GM21717 (cell line): ENCODE measurements at regions not wholly inside any gene's neighbourhood (a gene's known extent, or its start where the extent isn't known, plus 50 kb on each side); places are given as distances from the start of the nearest gene placed in this dataset.
A peak's percentile ranks its signal among the peaks of the same experiment; 100 is the strongest.

Experiments
- ATAC-seq: cut with Tn5 transposase; IDR thresholded peaks from one replicate; pipeline ENCODE4 v1.9.1; 2021; ENCODE audit warnings: mild to moderate bottlenecking, moderate library complexity; ENCODE audit not compliant: unreplicated experiment

DNA sequence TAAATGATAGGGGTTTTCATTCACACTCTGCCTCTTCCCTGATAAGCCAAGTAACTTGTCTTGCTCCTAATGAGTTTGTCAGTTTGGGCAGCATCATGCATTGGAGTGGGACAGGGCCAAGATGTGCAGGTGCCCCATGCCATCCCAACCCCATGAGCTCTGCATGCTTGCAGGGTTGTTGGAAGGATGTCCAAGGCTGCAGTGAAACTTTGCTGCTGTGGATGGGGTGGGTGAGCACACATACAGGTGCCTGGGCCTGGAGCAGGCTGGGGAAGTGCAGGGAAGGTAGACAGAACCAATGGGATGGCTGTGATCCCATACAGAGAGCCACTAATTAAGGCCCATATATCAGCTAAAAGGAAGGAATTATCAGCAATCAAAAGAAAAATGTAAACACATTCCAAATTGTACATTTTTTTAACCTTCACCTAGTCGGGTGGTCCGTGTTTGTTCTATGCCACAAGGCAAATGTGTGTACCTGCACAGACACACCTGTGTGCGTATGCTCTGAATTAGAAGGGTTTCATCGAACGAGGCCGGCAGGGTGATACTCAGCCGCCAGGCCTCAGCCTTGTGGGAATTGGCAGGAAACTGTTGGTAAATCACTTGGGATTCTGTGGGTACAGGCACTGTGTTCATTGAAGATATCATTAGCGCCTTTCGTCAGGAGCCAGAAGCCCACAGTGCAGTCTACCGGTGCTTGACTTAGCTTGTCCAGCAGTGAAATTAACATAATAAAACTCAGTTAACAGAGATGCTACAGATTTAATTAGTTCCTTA, 342.9 kb downstream of the MYCN start:
- no peak for ATAC-seq

DNA sequence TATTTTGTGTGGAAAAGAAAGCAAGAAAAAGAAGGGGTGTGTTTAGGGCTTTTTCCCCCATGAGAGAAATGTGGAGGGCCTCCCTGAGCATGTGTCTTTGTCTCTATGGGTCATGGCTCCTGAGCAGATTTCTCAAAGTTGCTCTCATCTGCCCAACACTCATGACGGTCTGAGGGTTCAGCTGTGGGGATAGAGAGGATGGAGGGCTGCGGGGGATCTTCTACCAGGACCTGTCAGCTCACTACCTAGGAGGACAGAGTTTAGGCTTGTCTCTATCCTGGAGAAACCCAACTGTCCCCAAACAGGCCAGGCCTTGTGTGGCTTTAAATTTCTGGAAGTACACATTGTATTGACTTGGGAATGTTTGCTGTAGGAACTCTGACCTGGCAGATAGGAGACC, 342.2 kb downstream of the MYCN start:
- no peak for ATAC-seq

DNA sequence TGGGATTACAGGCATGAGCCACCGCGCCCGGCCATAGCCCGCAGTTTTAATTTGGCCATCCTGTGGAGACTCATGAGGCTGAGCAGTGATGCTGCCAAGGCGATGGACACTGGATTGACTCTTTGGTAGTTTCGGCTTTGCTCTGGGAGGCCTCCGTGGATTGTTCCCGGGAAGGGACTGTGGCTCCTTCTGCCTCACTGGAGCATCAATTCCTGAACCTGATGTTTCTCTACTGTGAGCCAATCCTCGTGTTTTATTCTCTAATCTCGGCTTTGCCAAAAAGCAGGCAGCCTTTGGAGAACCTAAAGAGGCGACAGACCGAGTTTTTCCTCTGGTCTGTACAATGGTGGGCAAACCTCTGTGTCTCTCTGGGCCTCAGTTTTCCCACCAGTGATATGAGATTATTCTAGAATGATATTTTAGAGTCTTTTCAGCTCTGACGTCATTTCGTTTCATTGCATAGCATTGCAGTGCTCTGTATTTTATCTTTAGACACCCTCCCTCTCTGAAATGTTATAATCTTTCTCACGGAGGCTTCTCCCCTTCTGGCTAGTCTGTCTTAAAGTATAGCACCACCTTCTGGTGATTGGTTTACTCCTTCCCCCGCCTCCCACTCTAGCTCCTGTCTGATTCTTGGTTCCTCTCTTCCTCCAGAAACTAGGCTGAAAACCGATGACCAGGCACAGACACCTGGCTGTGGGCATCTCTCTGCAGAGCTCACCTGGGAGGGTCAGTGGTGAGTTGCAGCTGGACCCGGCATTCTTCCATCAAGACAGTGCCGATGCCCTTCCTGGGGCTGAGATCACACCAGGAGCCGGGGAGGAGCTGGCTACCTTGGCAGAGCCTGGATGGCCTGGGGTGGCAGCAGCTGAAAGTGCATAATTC, 341.3 kb downstream of the MYCN start:
- peak; percentile 55 for ATAC-seq

DNA sequence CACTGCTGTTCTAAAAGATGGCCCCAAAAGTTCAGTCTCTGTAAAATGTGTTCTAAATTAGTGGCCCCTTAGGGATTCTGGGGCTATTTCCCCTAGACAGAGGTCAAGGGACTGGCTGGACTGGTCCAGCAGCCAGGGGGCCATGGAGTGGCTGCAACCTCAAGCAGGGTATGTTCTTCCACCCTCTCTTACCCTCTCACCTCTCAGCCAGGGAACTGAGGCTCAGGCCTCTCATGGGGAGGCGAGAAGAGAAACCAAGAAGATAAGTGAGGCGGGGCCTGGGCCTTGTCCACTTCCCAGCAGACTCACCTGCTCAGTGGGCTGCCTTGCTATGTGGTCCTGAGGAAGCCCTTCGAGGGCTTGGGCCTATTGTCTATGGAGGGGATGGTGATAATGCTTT, 339.7 kb downstream of the MYCN start:
- no peak for ATAC-seq

DNA sequence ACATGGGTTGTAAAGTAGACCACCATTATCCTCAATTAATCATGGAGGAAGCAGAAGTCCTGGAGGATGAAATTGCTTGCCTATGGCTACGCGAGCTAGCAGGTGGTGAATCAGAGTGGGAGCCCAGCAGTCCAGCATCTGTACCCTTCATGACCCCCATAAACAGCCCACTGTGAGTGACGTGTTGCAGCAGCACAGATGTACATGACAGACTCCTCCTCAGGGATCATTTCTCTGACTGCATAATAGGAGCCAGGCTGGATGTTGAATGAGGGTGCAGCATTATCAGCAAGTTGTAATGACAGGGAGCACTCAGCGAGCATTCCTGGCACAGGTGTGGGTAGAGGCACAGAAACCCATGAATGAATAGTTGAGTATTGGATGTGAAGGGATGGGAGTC, 339.3 kb downstream of the MYCN start:
- no peak for ATAC-seq

DNA sequence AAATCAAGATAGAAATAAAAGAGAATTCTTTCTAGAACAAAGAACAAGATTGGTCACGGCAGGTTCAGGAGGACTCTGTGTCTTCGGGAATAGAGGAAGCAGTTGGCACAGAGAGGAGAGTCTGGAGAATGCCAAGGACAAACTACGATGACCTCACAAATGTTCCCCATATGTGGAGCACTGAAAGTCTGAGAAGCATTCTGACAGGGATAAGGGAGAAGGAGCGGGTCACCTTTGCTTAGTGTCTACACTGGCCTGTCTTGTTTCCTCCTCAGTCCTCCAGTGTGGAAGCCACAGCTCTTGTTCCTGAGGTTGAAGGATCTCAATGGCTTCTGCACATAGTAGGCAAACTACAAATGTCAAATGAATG, 338.8 kb downstream of the MYCN start:
- ATAC-seq, result no peak

- ATAC-seq, result no peak
Observed at GRCh38 chr2:16278421-16279200, 338.3 kb downstream of the MYCN start.

DNA sequence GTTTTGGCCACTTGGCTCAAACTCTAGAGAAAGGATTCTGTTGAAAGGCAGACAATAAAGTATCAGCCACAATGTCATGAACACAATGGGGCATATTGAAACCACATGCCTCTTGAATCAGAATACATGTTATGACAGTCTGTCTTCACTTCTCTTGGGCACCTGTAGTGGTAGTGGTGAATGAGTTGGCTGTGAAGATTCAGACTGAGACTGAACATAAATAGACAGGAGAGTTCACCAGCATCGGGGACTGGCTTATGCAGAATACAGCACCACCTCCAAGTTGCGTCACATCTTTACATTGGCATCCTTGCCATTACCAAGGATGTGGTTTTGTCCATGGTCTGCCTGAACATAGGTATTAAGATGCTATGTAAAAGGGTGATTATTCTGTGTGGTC, 336.8 kb downstream of the MYCN start:
- ATAC-seq, result no peak

GRCh38 chr2:16275661-16276060, 335.3 kb downstream of the MYCN start:
- no peak for ATAC-seq

DNA sequence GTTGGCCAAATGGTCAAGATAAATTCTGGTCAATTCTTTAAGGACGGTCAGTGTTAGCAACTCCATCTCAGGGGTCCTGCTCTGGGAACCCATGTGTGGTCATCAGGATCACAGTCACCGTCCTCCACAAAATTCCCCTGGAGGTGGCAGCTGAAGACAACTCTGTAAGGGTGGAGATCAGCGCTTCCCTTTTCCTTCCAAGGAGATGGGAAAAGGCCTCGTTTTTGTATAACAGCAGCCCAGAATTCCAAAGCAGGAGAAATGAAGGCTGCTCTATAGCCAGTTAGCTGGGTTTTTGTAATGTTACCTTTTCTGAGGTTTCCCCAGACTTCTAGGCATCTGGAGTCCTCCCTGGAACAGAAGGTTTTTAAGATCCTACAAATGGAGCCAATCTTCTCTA, 334.8 kb downstream of the MYCN start:
- ATAC-seq, result no peak

DNA sequence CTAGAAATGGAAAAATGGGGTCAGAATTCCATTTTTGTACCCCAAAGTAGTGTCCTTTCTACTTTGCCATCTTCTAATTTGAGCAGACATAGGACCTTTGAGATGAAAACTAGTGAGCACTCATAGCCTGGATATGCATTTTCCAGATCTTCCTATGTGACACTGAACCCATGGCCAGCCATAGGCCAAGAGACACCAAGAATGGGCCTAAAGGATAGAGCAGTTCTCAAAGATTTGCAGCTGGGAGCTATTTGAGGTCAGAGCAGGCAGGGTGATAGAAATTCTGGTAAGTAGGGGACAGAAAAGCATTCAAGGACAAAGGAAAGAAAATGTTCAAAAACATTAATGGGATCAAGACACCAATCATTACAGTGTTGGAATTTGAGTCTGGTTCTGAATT, 332.8 kb downstream of the MYCN start:
- no peak for ATAC-seq

- no peak for ATAC-seq
Observed at GRCh38 chr2:16272038-16272788, 331.9 kb downstream of the MYCN start.

GRCh38 chr2:16271231-16271896, 331.0 kb downstream of the MYCN start:
- ATAC-seq, result no peak

GRCh38 chr2:16270441-16270840, 330.1 kb downstream of the MYCN start:
- ATAC-seq, result no peak

- ATAC-seq, result no peak
Observed at GRCh38 chr2:16268301-16269000, 328.1 kb downstream of the MYCN start.

- ATAC-seq, result no peak
Observed at GRCh38 chr2:16266571-16266970, 326.2 kb downstream of the MYCN start.

DNA sequence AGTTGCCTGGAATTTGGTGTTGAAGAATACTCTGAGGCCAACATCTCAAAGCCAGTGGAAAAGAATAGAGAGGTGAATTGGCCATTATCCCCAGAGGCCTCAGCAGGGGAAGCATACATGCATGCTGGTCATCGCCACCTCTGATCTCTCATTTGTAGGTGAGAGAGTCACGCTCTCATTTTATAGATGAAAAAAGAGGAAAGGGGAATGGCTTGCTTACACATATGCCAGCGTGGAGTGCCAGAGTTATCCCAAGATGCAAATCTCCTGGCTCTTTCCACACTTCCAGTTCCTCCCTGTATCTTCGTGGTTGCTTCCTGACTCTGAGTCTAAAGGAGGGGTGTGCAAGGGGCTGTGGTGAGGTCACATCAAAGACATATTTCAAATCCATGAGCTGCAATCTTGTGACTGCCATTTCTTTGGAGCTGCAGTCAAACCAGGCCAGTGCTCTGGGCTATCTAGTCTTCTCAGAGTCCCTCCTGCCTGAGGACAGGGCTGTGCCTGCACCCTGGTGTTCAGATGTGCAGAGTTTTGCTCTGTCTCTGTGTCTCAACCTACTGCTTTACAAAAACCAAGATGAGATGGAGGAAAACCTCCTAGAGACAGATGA, 324.7 kb downstream of the MYCN start:
- ATAC-seq, result no peak

- ATAC-seq, result no peak
Observed at GRCh38 chr2:16264491-16264890, 324.1 kb downstream of the MYCN start.

GRCh38 chr2:16263241-16263890, 323.0 kb downstream of the MYCN start:
- ATAC-seq, result no peak
